Cardiac fibroblast (primary cell): ENCODE measurements at regions not wholly inside any gene's neighbourhood (a gene's known extent, or its start where the extent isn't known, plus 50 kb on each side); places are given as distances from the start of the nearest gene placed in this dataset.

Experiments used
- DNase-seq, 2 donors: peaks; one replicate each; pipeline versions ENCODE4 v3.0.0 to v3.0.0-alpha.2; 2010; ENCODE audit warnings: low read depth in 2 of 2
- H3K4me3 ChIP-seq, 2 donors: replicated peaks in 1 of 2; 1 replicate in 1 of 2; 2 replicates in 1 of 2; pipeline ENCODE4 v1.5.1; 2011; ENCODE audit warnings: low read depth in 2 of 2, low read length in 2 of 2, mild to moderate bottlenecking in 2 of 2, moderate library complexity in 1 of 2
- CTCF ChIP-seq: IDR thresholded peaks from one replicate; pipeline ENCODE4 v1.5.1; 2011; ENCODE audit warnings: low read depth, mild to moderate bottlenecking, low read length, inconsistent platforms

DNA sequence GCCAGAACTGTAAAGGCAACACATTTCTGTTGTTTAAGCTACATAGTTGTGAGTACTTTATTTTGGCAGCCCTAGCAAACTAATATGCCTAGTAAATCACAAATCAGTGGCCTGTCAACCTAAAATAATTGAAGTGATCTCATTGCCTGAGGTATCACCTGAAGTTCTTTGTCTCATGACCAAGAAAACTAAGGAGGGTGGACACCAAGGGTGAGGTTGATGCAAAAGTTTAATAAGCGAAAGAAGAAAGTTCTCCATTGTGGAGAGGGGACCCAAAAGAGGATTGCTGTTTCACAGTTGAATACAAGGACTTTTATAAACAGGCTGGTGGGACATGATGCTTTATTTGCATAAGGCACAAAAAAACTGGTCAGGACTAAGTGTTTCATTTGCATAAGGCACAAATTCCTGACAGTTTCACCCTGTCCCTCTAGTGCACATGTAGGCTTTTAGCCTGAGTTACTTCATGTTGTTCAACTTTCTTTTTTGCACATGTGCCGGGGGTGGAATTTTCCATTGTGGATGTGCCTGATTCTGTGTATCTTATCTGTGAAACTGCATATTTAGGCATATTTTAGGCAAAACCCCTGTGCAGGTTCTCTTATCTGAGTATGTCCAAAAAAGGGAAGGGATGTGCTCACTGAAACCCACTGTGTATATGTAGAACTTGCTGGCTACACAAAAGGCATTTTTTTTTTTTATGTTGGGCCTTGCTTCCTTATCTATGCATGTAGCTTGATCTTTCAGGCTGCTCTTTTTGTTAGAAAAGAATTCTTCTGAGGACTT, 108.6 kb upstream of the RAI14 start:
- no peak for DNase-seq
- no peak overlapping the region for H3K4me3 ChIP-seq
- TF ChIP-seq CTCF, result no peak

GRCh38 chr5:34548086-34548403, 108.1 kb upstream of the RAI14 start:
- no peak for TF ChIP-seq CTCF
- no peak overlapping the region for H3K4me3 ChIP-seq
- DNase-seq, result no peak

DNA sequence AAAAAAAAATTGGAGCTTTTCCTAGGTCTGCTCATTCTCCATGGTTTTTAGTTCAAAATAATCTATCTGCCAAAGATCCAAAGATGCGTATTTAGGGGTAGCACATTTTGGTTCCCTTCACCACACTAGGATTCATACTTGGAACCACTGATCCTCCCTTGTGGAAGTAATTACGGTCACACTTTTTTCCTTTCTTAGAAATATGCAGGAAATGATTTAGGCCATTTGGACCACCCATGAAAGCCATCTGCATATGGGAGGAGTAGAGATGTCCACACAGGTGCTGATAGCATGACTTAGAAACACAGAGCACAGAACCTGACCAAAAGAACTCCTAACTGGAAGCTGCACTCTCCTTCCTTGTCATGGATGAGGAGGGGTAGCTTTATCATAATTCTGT, 105.9 kb upstream of the RAI14 start:
- TF ChIP-seq CTCF, result no peak
- no peak for DNase-seq
- no peak overlapping the region for H3K4me3 ChIP-seq

- TF ChIP-seq CTCF, result no peak
- no peak for DNase-seq
- no peak overlapping the region for H3K4me3 ChIP-seq
Observed at GRCh38 chr5:34550964-34551363, 105.2 kb upstream of the RAI14 start.

DNA sequence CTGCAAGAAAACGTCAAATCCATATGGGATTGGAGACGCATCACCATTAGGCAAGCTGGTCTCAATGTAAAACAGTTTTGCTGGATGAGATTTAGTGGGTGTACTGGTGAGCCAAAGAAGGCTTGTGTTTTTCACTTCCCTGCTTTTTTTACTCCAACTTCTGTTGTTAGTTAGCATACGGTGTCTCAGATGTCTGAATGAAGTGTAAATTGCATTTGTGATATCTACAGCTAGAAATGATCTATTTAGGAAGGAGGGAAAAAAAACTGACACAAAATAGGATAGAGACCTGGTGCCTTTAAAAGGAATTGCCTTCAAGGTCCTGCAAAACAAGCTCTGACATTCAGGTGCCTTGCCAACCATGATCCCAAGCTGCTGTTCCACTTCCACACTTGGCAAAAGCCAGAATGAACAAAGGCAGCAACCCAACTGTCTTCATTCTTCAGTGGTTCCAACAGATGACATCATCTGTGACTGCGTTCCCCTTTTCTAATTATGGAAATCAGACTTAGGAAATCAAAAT, 104.2 kb upstream of the RAI14 start:
- no peak for TF ChIP-seq CTCF
- no peak overlapping the region for H3K4me3 ChIP-seq
- peak; percentile 33 to 34 for DNase-seq

DNA sequence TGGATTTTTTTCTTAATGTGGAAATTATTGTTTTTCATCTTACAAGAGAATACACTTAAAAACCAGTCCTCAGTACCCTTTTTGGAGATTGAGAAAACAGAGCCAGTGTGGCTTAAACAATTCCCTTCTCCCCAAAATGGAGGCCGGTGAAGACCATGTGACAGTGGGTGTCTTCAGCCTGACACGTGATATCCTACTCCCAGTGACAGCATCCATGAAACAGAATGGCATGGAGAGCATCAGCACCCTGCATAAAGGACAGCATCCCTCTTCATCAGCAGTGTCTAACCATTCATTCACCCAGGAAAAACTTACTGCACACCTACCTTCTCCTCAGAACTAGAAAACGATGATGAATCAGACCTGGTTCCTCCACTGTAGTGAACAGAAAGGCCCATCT, 103.4 kb upstream of the RAI14 start:
- H3K4me3 ChIP-seq, result no peak overlapping the region
- DNase-seq, result no peak
- no peak for TF ChIP-seq CTCF

- no peak for DNase-seq
- no peak for TF ChIP-seq CTCF
- H3K4me3 ChIP-seq, result no peak overlapping the region
Observed at GRCh38 chr5:34553581-34553980, 102.5 kb upstream of the RAI14 start.
